H1 (cell line): ENCODE measurements at regions not wholly inside any gene's neighbourhood (a gene's known extent, or its start where the extent isn't known, plus 50 kb on each side); places are given as distances from the start of the nearest gene placed in this dataset.

Source experiments
- CTCF ChIA-PET: fragments of 300-600 bp; sonication (Branson Sonifier 250); formaldehyde crosslinking; loops from one replicate; lab custom pipeline; 2021; ENCODE audit not compliant: partially characterized antibody; lab: Charles Lee
- POLR2A ChIA-PET: fragments of 300-600 bp; sonication (Branson Sonifier 250); formaldehyde crosslinking; loops from one replicate; lab custom pipeline; 2021; ENCODE audit warnings: inconsistent platforms; ENCODE audit not compliant: partially characterized antibody; lab: Charles Lee
- DNase-seq, 2 experiments: peaks; one replicate each; pipeline versions ENCODE4 v3.0.0 to v3.0.0-alpha.2; 2010 to 2022; ENCODE audit warnings: low spot score in 2 of 2, low read depth in 1 of 2, mixed read lengths in 1 of 2
- FAIRE-seq: peaks from 2 replicates; lab custom pipeline; 2011; peaks lifted over from hg19 to GRCh38; lab: Jason Lieb, UNC
- H2AFZ ChIP-seq: 2 replicates; pipeline ENCODE4 v1.8.1; 2012; ENCODE audit warnings: low read length, inconsistent platforms
- H2AK5ac ChIP-seq: 2 replicates; pipeline ENCODE4 v1.6.1; 2013; ENCODE audit warnings: low read depth, low read length
- H2BK120ac ChIP-seq: replicated peaks from 2 replicates; pipeline ENCODE3; 2013; ENCODE audit warnings: low read depth, low read length, inconsistent platforms
- H2BK12ac ChIP-seq: 2 replicates; pipeline ENCODE4 v1.6.1; 2013; ENCODE audit warnings: low read depth, low read length
- H2BK15ac ChIP-seq: 2 replicates; pipeline ENCODE4 v1.6.1; 2013; ENCODE audit warnings: low read length
- H2BK20ac ChIP-seq: 2 replicates; pipeline ENCODE4 v1.6.1; 2013; ENCODE audit warnings: low read length
- H2BK5ac ChIP-seq: 2 replicates; pipeline ENCODE4 v1.6.1; 2013; ENCODE audit warnings: low read depth, low read length
- H3K14ac ChIP-seq: 2 replicates; pipeline ENCODE4 v1.6.1; 2013; ENCODE audit warnings: inconsistent platforms; ENCODE audit not compliant: insufficient read length
- H3K18ac ChIP-seq: 2 replicates; pipeline ENCODE4 v1.6.1; 2013; ENCODE audit warnings: low read length; ENCODE audit errors: extremely low read depth
- H3K23ac ChIP-seq: 2 replicates; pipeline ENCODE4 v1.6.1; 2013; ENCODE audit warnings: inconsistent platforms; ENCODE audit not compliant: insufficient read length
- H3K23me2 ChIP-seq: 2 replicates; pipeline ENCODE4 v1.6.1; 2013; ENCODE audit warnings: low read depth, low read length
- H3K27ac ChIP-seq: 2 replicates; pipeline ENCODE4 v1.6.1; 2011; ENCODE audit warnings: low read depth, low read length, inconsistent platforms
- H3K27me3 ChIP-seq, 4 experiments: replicated peaks in 1 of 4; 1 replicate in 1 of 4; 2 replicates in 3 of 4; pipeline versions ENCODE4 v1.6.1 to v1.8.1; 2011 to 2013; ENCODE audit warnings: low read length in 3 of 4, mild to moderate bottlenecking in 3 of 4, inconsistent platforms in 2 of 4, mixed read lengths in 2 of 4, moderate library complexity in 1 of 4; ENCODE audit not compliant: control insufficient read depth in 3 of 4, insufficient read depth in 3 of 4; ENCODE audit errors: extremely low read depth in 1 of 4
- H3K36me3 ChIP-seq, 4 experiments: 2 replicates each; pipeline versions ENCODE4 v1.6.1 to v1.8.1; 2011 to 2013; ENCODE audit warnings: mild to moderate bottlenecking in 4 of 4, low read length in 3 of 4, moderate library complexity in 2 of 4, control low read depth in 1 of 4, inconsistent platforms in 1 of 4; ENCODE audit not compliant: insufficient read depth in 4 of 4, control insufficient read depth in 2 of 4
- H3K4ac ChIP-seq: replicated peaks from 2 replicates; pipeline ENCODE3; 2013; ENCODE audit warnings: low read length, low read depth, mixed read lengths, inconsistent platforms; ENCODE audit not compliant: insufficient read length
- H3K4me1 ChIP-seq, 4 experiments: replicated peaks in 1 of 4; 1 replicate in 1 of 4; 2 replicates in 3 of 4; pipeline versions ENCODE4 v1.6.1 to v1.8.1; 2011 to 2013; ENCODE audit warnings: low read length in 3 of 4, inconsistent platforms in 2 of 4, mixed read lengths in 1 of 4; ENCODE audit not compliant: insufficient read depth in 4 of 4, control insufficient read depth in 3 of 4
- H3K4me2 ChIP-seq, 2 experiments: 2 replicates each; pipeline versions ENCODE4 v1.6.1 to v1.8.1; 2011 to 2013; ENCODE audit warnings: low read depth in 2 of 2, low read length in 2 of 2, control low read depth in 1 of 2, inconsistent platforms in 1 of 2, mild to moderate bottlenecking in 1 of 2; ENCODE audit not compliant: insufficient read depth in 1 of 2
- H3K4me3 ChIP-seq, 4 experiments: fragments of 200-600, 300-600 bp in 1 of 4; sonication (generic), shearing (Covaris generic), sonication (Bioruptor Twin) in 1 of 4; 2 replicates each; pipeline versions ENCODE4 v1.5.1 to v1.8.1; 2011 to 2016; ENCODE audit warnings: low read length in 4 of 4, low read depth in 3 of 4, control low read depth in 2 of 4, inconsistent platforms in 2 of 4, mild to moderate bottlenecking in 2 of 4, mixed read lengths in 1 of 4, moderate library complexity in 1 of 4; ENCODE audit not compliant: insufficient read depth in 2 of 4; ENCODE audit errors: extremely low read depth in 1 of 4
- H3K56ac ChIP-seq: replicated peaks from 2 replicates; pipeline ENCODE3; 2013; ENCODE audit warnings: low read depth, mild to moderate bottlenecking, mixed read lengths, low read length, inconsistent platforms; ENCODE audit not compliant: insufficient read length
- H3K79me1 ChIP-seq: 2 replicates; pipeline ENCODE4 v1.6.1; 2013; ENCODE audit warnings: low read depth, low read length, control low read depth
- H3K79me2 ChIP-seq, 2 experiments: 2 replicates each; pipeline versions ENCODE4 v1.6.1 to v1.8.1; 2012 to 2013; ENCODE audit warnings: low read length in 2 of 2, mild to moderate bottlenecking in 2 of 2, inconsistent platforms in 1 of 2; ENCODE audit not compliant: insufficient read depth in 2 of 2, control insufficient read depth in 1 of 2
- H3K9ac ChIP-seq, 4 experiments: replicated peaks in 1 of 4; 1 replicate in 1 of 4; 2 replicates in 3 of 4; pipeline versions ENCODE4 v1.6.1 to v1.8.1; 2011 to 2013; ENCODE audit warnings: low read depth in 3 of 4, low read length in 3 of 4, control low read depth in 2 of 4, mild to moderate bottlenecking in 2 of 4, moderate library complexity in 2 of 4, inconsistent platforms in 1 of 4; ENCODE audit errors: extremely low read depth in 1 of 4
- H3K9me3 ChIP-seq, 2 experiments: 2 replicates each; pipeline versions ENCODE4 v1.6.1 to v1.8.1; 2012 to 2013; ENCODE audit warnings: mild to moderate bottlenecking in 2 of 2, moderate library complexity in 2 of 2, control low read depth in 1 of 2, inconsistent platforms in 1 of 2, low read depth in 1 of 2, low read length in 1 of 2, mixed read lengths in 1 of 2; ENCODE audit not compliant: insufficient read depth in 2 of 2
- H4K20me1 ChIP-seq, 2 experiments: replicated peaks in 1 of 2; 2 replicates each; pipeline versions ENCODE3 to v1.8.1; 2011 to 2013; ENCODE audit warnings: inconsistent platforms in 2 of 2, low read length in 2 of 2, mild to moderate bottlenecking in 1 of 2; ENCODE audit not compliant: insufficient read depth in 2 of 2, control insufficient read depth in 1 of 2
- H4K5ac ChIP-seq: 2 replicates; pipeline ENCODE4 v1.6.1; 2013; ENCODE audit warnings: low read length, low read depth, mixed read lengths, inconsistent platforms; ENCODE audit not compliant: insufficient read length
- H4K8ac ChIP-seq: 2 replicates; pipeline ENCODE4 v1.8.0; 2013; ENCODE audit warnings: mild to moderate bottlenecking, moderate library complexity, low read length, inconsistent platforms; ENCODE audit not compliant: insufficient read depth; ENCODE audit errors: extremely low read depth
- H4K91ac ChIP-seq: replicated peaks from 2 replicates; pipeline ENCODE3; 2013; ENCODE audit warnings: low read length, mixed read lengths, inconsistent platforms; ENCODE audit not compliant: insufficient read length
- ASH2L ChIP-seq: fragments of 200-600, 300-600 bp; sonication (generic); IDR thresholded peaks from one replicate; pipeline ENCODE4 v1.7.1; 2017; ENCODE audit warnings: low read length
- BCL11A ChIP-seq, 2 experiments: IDR thresholded peaks; one replicate each; pipeline ENCODE4 v1.6.1; 2011; ENCODE audit warnings: low read depth in 2 of 2, low read length in 2 of 2, mild to moderate bottlenecking in 2 of 2
- CBX8 ChIP-seq: fragments of 300-800, 300-1000 bp; sonication (generic); IDR thresholded peaks from 2 replicates; pipeline ENCODE4 v1.7.1; 2016; ENCODE audit warnings: low read depth, low read length, borderline replicate concordance
- CEBPB ChIP-seq: IDR thresholded peaks from 2 replicates; pipeline ENCODE4 v1.6.1; 2012; ENCODE audit warnings: low read depth, low read length
- CHD2 ChIP-seq: IDR thresholded peaks from 2 replicates; pipeline ENCODE4 v1.6.1; 2012; ENCODE audit warnings: low read length, improper control_type of control experiment
- EGR1 ChIP-seq: IDR thresholded peaks from 2 replicates; pipeline ENCODE4 v1.6.1; 2011; ENCODE audit warnings: low read depth, low read length, borderline replicate concordance
- FOSL1 ChIP-seq: IDR thresholded peaks from 2 replicates; pipeline ENCODE4 v1.6.1; 2011; ENCODE audit warnings: mild to moderate bottlenecking, low read depth, low read length, moderate library complexity; ENCODE audit not compliant: insufficient read depth
- GTF2F1 ChIP-seq: IDR thresholded peaks from 2 replicates; pipeline ENCODE4 v1.6.1; 2012; ENCODE audit warnings: low read depth, low read length, improper control_type of control experiment, borderline replicate concordance
- MAFK ChIP-seq: IDR thresholded peaks from 2 replicates; pipeline ENCODE4 v1.6.1; 2012; ENCODE audit warnings: low read depth, mild to moderate bottlenecking, improper control_type of control experiment, low read length
- NANOG ChIP-seq: IDR thresholded peaks from 2 replicates; pipeline ENCODE4 v1.6.1; 2011; ENCODE audit warnings: low read length, low read depth, mild to moderate bottlenecking, inconsistent platforms; ENCODE audit not compliant: insufficient read depth, poor library complexity, severe bottlenecking
- RBBP5 ChIP-seq: IDR thresholded peaks from 2 replicates; pipeline ENCODE4 v1.7.1; 2012; ENCODE audit warnings: low read depth, mild to moderate bottlenecking, inconsistent platforms, low read length, moderate library complexity, borderline replicate concordance
- SIRT6 ChIP-seq: IDR thresholded peaks from one replicate; pipeline ENCODE4 v1.7.1; 2012; ENCODE audit warnings: low read length, inconsistent platforms
- TAF1 ChIP-seq: IDR thresholded peaks from 2 replicates; pipeline ENCODE4 v1.6.1; 2011; ENCODE audit warnings: mild to moderate bottlenecking, low read depth, low read length
- TCF12 ChIP-seq: IDR thresholded peaks from 2 replicates; pipeline ENCODE4 v1.6.1; 2011; ENCODE audit warnings: low read depth, mild to moderate bottlenecking, low read length
- TEAD4 ChIP-seq: IDR thresholded peaks from 2 replicates; pipeline ENCODE4 v1.6.1; 2012; ENCODE audit warnings: low read depth, low read length, inconsistent platforms, mixed read lengths
- WGBS, 2 experiments: shearing (Covaris generic) in 1 of 2; methylation state at CpG; one replicate each; pipeline versions ENCODE4 v1.1.6 to v1.1.7; 2013 to 2015; ENCODE audit warnings: low lambda C conversion rate in 2 of 2, mixed read lengths in 2 of 2, inconsistent platforms in 1 of 2, low coverage in 1 of 2, missing lambda C conversion rate in 1 of 2; ENCODE audit not compliant: insufficient replicate concordance in 2 of 2, insufficient coverage in 1 of 2, insufficient read length in 1 of 2; ENCODE audit errors: extremely low coverage in 1 of 2, missing lambda C conversion rate in 1 of 2; 5-methylcytosine and 5-hydroxymethylcytosine counted together
- TF ChIP-seq, protein P1 (sequence below): IDR thresholded peaks from 2 replicates; pipeline ENCODE4 v1.6.1; 2012; ENCODE audit warnings: inconsistent platforms

DNA sequence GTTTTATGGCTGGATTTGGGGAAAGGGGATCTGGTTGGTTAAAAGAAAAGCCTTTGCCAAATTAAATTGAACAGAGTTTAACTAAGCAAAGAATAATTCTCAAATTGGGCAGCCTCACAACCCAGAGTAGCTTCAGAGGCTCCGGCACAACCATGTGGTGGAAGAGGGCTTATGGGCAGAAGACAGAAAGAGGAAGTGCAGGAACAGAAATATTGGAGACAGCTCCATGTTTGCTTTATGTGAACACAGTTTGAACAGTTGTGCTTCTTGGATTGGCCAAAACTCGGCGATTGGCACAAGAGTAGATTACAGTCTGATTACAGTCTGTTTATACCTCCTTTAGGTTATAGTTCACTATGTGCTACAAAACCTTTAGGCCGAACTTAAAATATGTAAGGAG lies 562.7 kb downstream of the TRIML1 start:
- Histone ChIP-seq H3K4me2 (no peak overlapping the region), H3K23me2 (no peaks in the 10 kb centered on the region), H2AK5ac (no peak overlapping the region), H3K79me2 (no peaks in the 10 kb centered on the region), H3K27ac (no peak overlapping the region), H3K4me1 (no peaks in the 10 kb centered on the region), H3K4me3 (no peak overlapping the region), H3K4ac (no peak overlapping the region), H3K18ac (no peak overlapping the region), H3K79me1 (no peaks in the 10 kb centered on the region), H3K56ac (no peak overlapping the region), H4K20me1 (no peaks in the 10 kb centered on the region), H2BK120ac (no peak overlapping the region), H3K27me3 (no peaks in the 10 kb centered on the region), H4K5ac (no peak overlapping the region), H2AFZ (no peak overlapping the region; the same call in 1 of the 2 replicates), H2BK15ac (no peak overlapping the region), H3K23ac (no peak overlapping the region), H3K36me3 (no peaks in the 10 kb centered on the region), H2BK12ac (no peak overlapping the region), H3K14ac (no peak overlapping the region), H3K9me3 (no peaks in the 10 kb centered on the region), H4K91ac (no peak overlapping the region), H4K8ac (no peak overlapping the region), H3K9ac (no peak overlapping the region), H2BK20ac (no peak overlapping the region), H2BK5ac (no peak overlapping the region)
- WGBS, 2 experiments = 94% methylated on average over 4 of the region's 4 CpGs; no CpG with 5 or more reads in 1 of the 2 experiments
- FAIRE-seq (no peak), DNase-seq (no peak)
- ChIA-PET CTCF (interaction anchor here (0.6 to 1.1 kb wide), 4 partner anchors 17 to 43 kb away, joined by 3 read pairs; no protein-coding TSS in a partner anchor), POLR2A (interaction anchor here (0.6 kb wide), 1 partner anchor 1195 kb away, joined by 3 read pairs; no protein-coding TSS in a partner anchor)
- no peak for TF ChIP-seq TAF1
- TF ChIP-seq ASH2L = no peak
- no peak for TF ChIP-seq GTF2F1
- no peak for TF ChIP-seq BCL11A (IDR thresholded peaks at IDR 0.05; ENCODE audit: low read depth in 2 of 2, low read length in 2 of 2)
- no peak for TF ChIP-seq NANOG
- no peak for TF ChIP-seq MAFK
- TF ChIP-seq RBBP5 = no peak
- no peak for TF ChIP-seq TCF12
- TF ChIP-seq TEAD4 = no peak
- TF ChIP-seq SIRT6 = no peak
- TF ChIP-seq CEBPB = no peak
- TF ChIP-seq, protein P1, sequence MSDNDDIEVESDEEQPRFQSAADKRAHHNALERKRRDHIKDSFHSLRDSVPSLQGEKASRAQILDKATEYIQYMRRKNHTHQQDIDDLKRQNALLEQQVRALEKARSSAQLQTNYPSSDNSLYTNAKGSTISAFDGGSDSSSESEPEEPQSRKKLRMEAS = no peak
- no peak for TF ChIP-seq EGR1
- TF ChIP-seq CHD2 = no peak
- TF ChIP-seq FOSL1 = no peak
- TF ChIP-seq CBX8 = no peak
